GM12872 (cell line): ENCODE measurements at regions not wholly inside any gene's neighbourhood (a gene's known extent, or its start where the extent isn't known, plus 50 kb on each side); places are given as distances from the start of the nearest gene placed in this dataset.

Source experiments
- CTCF ChIP-seq: IDR thresholded peaks from 3 replicates; pipeline ENCODE4 v1.5.1; 2011; ENCODE audit warnings: low read depth, mild to moderate bottlenecking, low read length, moderate library complexity; ENCODE audit not compliant: insufficient read depth

GRCh38 chr14:89493406-89493805, 76.4 kb upstream of the FOXN3 start:
- TF ChIP-seq CTCF: no peak

- no peak for TF ChIP-seq CTCF
Observed at GRCh38 chr14:89491711-89492381, 74.8 kb upstream of the FOXN3 start.

GRCh38 chr14:89490466-89490865, 73.4 kb upstream of the FOXN3 start:
- TF ChIP-seq CTCF: no peak

DNA sequence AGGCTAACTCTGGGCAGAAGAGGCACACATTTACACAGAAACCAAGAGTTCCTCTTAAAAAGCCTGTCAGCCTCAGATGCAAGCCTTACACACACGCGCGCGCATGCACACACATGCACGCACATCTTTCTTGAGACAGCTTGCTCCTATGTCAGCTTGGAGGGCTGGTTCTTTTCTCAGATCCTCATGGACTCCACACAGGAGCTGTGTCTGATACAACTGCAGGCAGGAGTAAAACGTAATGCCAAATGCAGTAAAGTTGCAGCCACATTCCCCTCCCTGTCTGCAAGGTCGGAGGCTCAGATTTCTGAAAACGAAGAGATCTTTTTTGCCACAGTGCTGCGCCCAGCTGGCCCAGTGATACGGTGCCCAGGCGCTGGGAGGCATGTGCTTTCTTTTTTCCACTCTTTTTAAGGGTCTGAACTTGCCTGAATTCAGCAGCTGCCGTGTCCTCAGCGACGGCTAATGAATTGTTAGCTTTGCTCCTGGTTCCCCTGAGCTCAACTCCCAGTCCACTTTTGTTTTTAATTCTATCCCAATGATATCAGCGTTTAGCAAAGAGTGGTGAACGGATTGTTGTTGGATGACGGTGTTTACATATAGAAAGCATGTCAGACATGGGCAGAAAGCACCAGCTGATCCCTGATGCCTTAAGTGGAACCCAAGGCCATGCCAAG, 72.9 kb upstream of the FOXN3 start:
- TF ChIP-seq CTCF: no peak

GRCh38 chr14:89486961-89487360, 69.9 kb upstream of the FOXN3 start:
- no peak for TF ChIP-seq CTCF

DNA sequence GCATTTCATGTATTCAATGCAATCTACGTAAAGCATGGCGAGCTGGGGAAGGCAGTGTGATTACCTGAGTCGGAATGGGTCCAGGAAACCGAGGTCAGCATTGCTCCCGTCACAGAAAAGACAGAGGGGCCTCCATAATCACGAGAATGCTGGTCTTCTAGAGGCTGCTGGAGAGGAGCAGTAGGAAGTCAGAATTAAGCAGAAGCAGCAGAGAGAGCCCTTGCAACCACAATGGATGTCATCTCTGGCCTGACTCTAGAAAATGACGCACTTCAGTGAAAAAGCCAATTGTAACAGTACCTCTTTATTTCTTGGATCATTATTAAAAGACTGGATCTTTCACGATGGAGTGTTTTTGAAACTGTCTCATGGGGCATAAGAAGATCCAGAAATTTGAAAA, 69.5 kb upstream of the FOXN3 start:
- TF ChIP-seq CTCF: no peak

- no peak for TF ChIP-seq CTCF
Observed at GRCh38 chr14:89485264-89485663, 68.2 kb upstream of the FOXN3 start.
